Caco-2 (cell line): ENCODE measurements at regions not wholly inside any gene's neighbourhood (a gene's known extent, or its start where the extent isn't known, plus 50 kb on each side); places are given as distances from the start of the nearest gene placed in this dataset.

Experiments
- BruUV-seq: library from RNA; stranded (reverse); fragments of 400-500 nt; replicated peaks from 2 replicates; lab custom pipeline; 2021; lab: Mats Ljungman, UMichigan
- CTCF ChIA-PET: fragments of 300-600 bp; sonication (Branson Sonifier 250); formaldehyde crosslinking; loops from one replicate; lab custom pipeline; 2022; ENCODE audit warnings: antibody characterized with exemption; lab: Charles Lee
- POLR2A ChIA-PET: fragments of 300-600 bp; sonication (Branson Sonifier 250); formaldehyde crosslinking; loops from one replicate; lab custom pipeline; 2022; ENCODE audit warnings: antibody characterized with exemption; lab: Charles Lee
- DNase-seq, 2 experiments: peaks; one replicate each; pipeline versions ENCODE4 v3.0.0 to v3.0.0-alpha.2; 2020 to 2022
- H3K27me3 ChIP-seq: replicated peaks from 2 replicates; pipeline ENCODE4 v1.6.0; 2011; ENCODE audit warnings: low read length; ENCODE audit not compliant: control insufficient read depth, insufficient read depth
- H3K36me3 ChIP-seq: 2 replicates; pipeline ENCODE4 v1.5.1; 2011; ENCODE audit warnings: low read length; ENCODE audit not compliant: control insufficient read depth, insufficient read depth
- H3K4me1 ChIP-seq: fragments of 250-450 bp; sonication (Bioruptor Pico); 2 replicates; pipeline ENCODE4 v1.5.1; 2020; ENCODE audit warnings: mild to moderate bottlenecking
- H3K4me3 ChIP-seq: 2 replicates; pipeline ENCODE4 v1.5.1; 2011; ENCODE audit warnings: low read depth, mild to moderate bottlenecking, control low read depth, low read length
- H3K9me3 ChIP-seq: fragments of 250-450 bp; sonication (Bioruptor Pico); 2 replicates; pipeline ENCODE4 v1.5.1; 2020; ENCODE audit warnings: mild to moderate bottlenecking, moderate library complexity
- H3K27ac Mint-ChIP-seq: one replicate; pipeline ENCODE4 v1.8.0; 2022; ENCODE audit warnings: mixed read lengths; ENCODE audit not compliant: unreplicated experiment
- H3K27me3 Mint-ChIP-seq: one replicate; pipeline ENCODE4 v1.8.0; 2022; ENCODE audit warnings: mixed read lengths; ENCODE audit not compliant: insufficient read depth, unreplicated experiment
- H3K36me3 Mint-ChIP-seq: one replicate; pipeline ENCODE4 v1.8.0; 2022; ENCODE audit warnings: mild to moderate bottlenecking, mixed read lengths; ENCODE audit not compliant: insufficient read depth, unreplicated experiment
- H3K4me1 Mint-ChIP-seq: one replicate; pipeline ENCODE4 v1.8.0; 2022; ENCODE audit warnings: low read depth, mixed read lengths; ENCODE audit not compliant: unreplicated experiment
- H3K4me3 Mint-ChIP-seq: one replicate; pipeline ENCODE4 v1.8.0; 2022; ENCODE audit warnings: mild to moderate bottlenecking, moderate library complexity, mixed read lengths; ENCODE audit not compliant: unreplicated experiment
- H3K9me3 Mint-ChIP-seq: one replicate; pipeline ENCODE4 v1.8.0; 2022; ENCODE audit warnings: mixed read lengths; ENCODE audit not compliant: unreplicated experiment
- intact Hi-C: fragments of 100-400 bp; cut with micrococcal nuclease; formaldehyde crosslinking; loops from one replicate; pipeline ENCODE4 v1.10.0; 2022; ENCODE audit not compliant: unreplicated experiment
- TF ChIP-seq, protein P1 (sequence below), 2 experiments: fragments of 200-600 bp in 1 of 2; IDR thresholded peaks; 1 replicate in 1 of 2; 2 replicates in 1 of 2; pipeline versions ENCODE4 v1.5.1 to v1.8.0; 2011 to 2022; ENCODE audit warnings: antibody characterized with exemption in 1 of 2, control low read depth in 1 of 2, inconsistent platforms in 1 of 2, low read depth in 1 of 2, low read length in 1 of 2, mild to moderate bottlenecking in 1 of 2, moderate library complexity in 1 of 2; ENCODE audit not compliant: insufficient read depth in 1 of 2, severe bottlenecking in 1 of 2, unreplicated experiment in 1 of 2

- no peak for DNase-seq
- Mint-ChIP-seq H3K27ac (no peak overlapping the region), H3K36me3 (no peaks in the 10 kb centered on the region), H3K9me3 (no peaks in the 10 kb centered on the region), H3K27me3 (peaks cover 3% of the 10 kb centered on the region), H3K4me3 (no peak overlapping the region), H3K4me1 (no peaks in the 10 kb centered on the region)
- TF ChIP-seq, protein P1, sequence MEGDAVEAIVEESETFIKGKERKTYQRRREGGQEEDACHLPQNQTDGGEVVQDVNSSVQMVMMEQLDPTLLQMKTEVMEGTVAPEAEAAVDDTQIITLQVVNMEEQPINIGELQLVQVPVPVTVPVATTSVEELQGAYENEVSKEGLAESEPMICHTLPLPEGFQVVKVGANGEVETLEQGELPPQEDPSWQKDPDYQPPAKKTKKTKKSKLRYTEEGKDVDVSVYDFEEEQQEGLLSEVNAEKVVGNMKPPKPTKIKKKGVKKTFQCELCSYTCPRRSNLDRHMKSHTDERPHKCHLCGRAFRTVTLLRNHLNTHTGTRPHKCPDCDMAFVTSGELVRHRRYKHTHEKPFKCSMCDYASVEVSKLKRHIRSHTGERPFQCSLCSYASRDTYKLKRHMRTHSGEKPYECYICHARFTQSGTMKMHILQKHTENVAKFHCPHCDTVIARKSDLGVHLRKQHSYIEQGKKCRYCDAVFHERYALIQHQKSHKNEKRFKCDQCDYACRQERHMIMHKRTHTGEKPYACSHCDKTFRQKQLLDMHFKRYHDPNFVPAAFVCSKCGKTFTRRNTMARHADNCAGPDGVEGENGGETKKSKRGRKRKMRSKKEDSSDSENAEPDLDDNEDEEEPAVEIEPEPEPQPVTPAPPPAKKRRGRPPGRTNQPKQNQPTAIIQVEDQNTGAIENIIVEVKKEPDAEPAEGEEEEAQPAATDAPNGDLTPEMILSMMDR (IDR thresholded peaks at IDR 0.05; ENCODE audit: insufficient read depth in 1 of 2, low read depth in 1 of 2, low read length in 1 of 2, severe bottlenecking in 1 of 2, unreplicated experiment in 1 of 2): no peak
- Histone ChIP-seq H3K4me3 (no peak overlapping the region), H3K27me3 (no peaks in the 10 kb centered on the region), H3K9me3 (no peaks in the 10 kb centered on the region), H3K36me3 (no peaks in the 10 kb centered on the region), H3K4me1 (no peaks in the 10 kb centered on the region)
- ChIA-PET CTCF (no interaction called here), POLR2A (no interaction called here)
- intact Hi-C loops: no loop called here
- BruUV-seq: no TSS peak
Measured at GRCh38 chr20:12305188-12305950, 387.7 kb downstream of the BTBD3 start.

- DNase-seq: no peak
- Mint-ChIP-seq H3K9me3 (no peaks in the 10 kb centered on the region), H3K27me3 (peaks cover 3% of the 10 kb centered on the region), H3K27ac (no peak overlapping the region), H3K4me3 (no peak overlapping the region), H3K36me3 (no peaks in the 10 kb centered on the region), H3K4me1 (no peaks in the 10 kb centered on the region)
- no peaks in the 10 kb centered on the region for H3K27me3 ChIP-seq
- TF ChIP-seq, protein P1 (IDR thresholded peaks at IDR 0.05; ENCODE audit: insufficient read depth in 1 of 2, low read depth in 1 of 2, low read length in 1 of 2, severe bottlenecking in 1 of 2, unreplicated experiment in 1 of 2): no peak
- POLR2A ChIA-PET: no interaction called here
- no peaks in the 10 kb centered on the region for H3K4me1 ChIP-seq
- no peaks in the 10 kb centered on the region for H3K9me3 ChIP-seq
- BruUV-seq: no TSS peak
- no peaks in the 10 kb centered on the region for H3K36me3 ChIP-seq
- intact Hi-C loops: no loop called here
- H3K4me3 ChIP-seq: no peak overlapping the region
- CTCF ChIA-PET: no interaction called here
Measured at GRCh38 chr20:12306107-12306506, 388.4 kb downstream of the BTBD3 start.

DNA sequence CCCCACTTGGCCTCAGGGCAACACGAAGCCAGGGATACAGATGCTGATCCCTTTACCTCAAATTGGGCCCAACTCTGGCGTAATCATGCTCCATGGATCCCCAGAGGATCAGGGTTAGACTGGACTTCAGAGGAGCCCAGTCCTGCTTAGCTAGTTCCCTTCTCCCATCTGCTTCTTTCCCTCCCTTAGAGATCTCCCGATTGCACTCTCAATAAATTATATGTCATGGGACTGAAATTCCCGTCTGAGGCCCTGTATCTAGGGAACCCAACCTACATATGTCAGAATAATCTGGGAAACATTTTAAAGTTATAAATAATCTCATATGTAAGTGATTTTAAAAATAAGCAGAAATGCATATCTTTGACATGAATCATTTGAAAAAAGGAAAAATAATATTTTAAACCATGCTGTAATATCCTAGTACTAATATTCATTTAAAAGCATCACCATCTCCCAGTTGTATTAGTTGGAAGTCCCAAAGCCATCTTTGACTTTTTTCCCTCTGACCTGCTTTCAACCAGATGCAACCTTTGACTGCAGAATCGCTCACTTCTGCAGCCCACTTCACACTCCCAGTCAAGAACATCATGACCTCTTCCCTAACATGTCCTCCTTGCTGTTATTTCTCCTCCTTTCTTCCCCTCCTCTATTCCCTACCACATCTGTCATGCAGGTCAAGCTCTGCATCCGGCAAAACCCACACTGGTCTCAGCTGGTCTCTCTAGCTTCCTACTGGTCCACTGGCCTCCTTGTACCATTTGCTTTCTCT is 393.6 kb downstream of the BTBD3 start:
- H3K27ac Mint-ChIP-seq: no peak overlapping the region
- TF ChIP-seq, protein P1 (IDR thresholded peaks at IDR 0.05; ENCODE audit: insufficient read depth in 1 of 2, low read depth in 1 of 2, low read length in 1 of 2, severe bottlenecking in 1 of 2, unreplicated experiment in 1 of 2): no peak
- no peaks in the 10 kb centered on the region for H3K27me3 Mint-ChIP-seq
- ChIA-PET CTCF (no interaction called here), POLR2A (no interaction called here)
- no peaks in the 10 kb centered on the region for H3K9me3 Mint-ChIP-seq
- H3K36me3 ChIP-seq: no peaks in the 10 kb centered on the region
- intact Hi-C loops: no loop called here
- no peak overlapping the region for H3K4me3 Mint-ChIP-seq
- H3K9me3 ChIP-seq: no peaks in the 10 kb centered on the region
- H3K36me3 Mint-ChIP-seq: no peaks in the 10 kb centered on the region
- DNase-seq: no peak
- H3K4me3 ChIP-seq: no peak overlapping the region
- H3K27me3 ChIP-seq: no peaks in the 10 kb centered on the region
- no TSS peak for BruUV-seq
- H3K4me1 ChIP-seq: no peaks in the 10 kb centered on the region
- no peaks in the 10 kb centered on the region for H3K4me1 Mint-ChIP-seq
